Ovary (tissue), 3 donors: ENCODE measurements at regions not wholly inside any gene's neighbourhood (a gene's known extent, or its start where the extent isn't known, plus 50 kb on each side); places are given as distances from the start of the nearest gene placed in this dataset.

Experiments
- CTCF ChIP-seq, 3 donors: fragments of 450-650 bp in 2 of 3; fragments of 200-600 bp in 1 of 3; IDR thresholded peaks; one replicate each; pipeline versions ENCODE4 v1.5.1 to v1.8.0; 2016 to 2022; ENCODE audit warnings: antibody characterized with exemption in 3 of 3, mild to moderate bottlenecking in 1 of 3
- EP300 ChIP-seq: sonication (generic); formaldehyde crosslinking; IDR thresholded peaks from one replicate; pipeline ENCODE4 v1.6.1; 2017; ENCODE audit warnings: antibody characterized with exemption
- donor health status: DM: no; HTN: no; CAD: no.

- TF ChIP-seq EP300 (no peak), CTCF (IDR thresholded peaks at IDR 0.05) (no peak)
These were observed 312.5 kb upstream of the SEMA6A start for GRCh38 chr5:116887104-116887503.
